ENCODE measurements at regions not wholly inside any gene's neighbourhood (a gene's known extent, or its start where the extent isn't known, plus 50 kb on each side); places are given as distances from the start of the nearest gene placed in this dataset.

DNA sequence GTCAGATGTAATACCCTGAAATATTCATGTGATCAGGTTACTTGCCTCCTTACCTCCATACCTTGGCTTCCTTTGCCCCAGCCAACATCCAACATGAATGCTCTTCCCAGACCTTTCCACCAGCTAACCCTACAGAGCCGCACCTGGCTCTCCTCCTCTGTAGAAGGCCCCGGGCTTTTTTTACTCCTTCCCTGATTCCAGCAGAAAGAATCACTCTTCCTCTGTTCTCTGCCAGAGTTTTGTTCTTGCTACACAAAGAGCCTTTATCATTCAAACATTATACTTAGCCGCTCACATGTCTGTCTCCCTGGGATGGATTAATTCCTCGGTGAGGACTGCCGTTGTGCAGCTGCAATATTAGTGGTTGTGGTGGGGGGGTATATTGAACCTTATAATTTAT, 116.8 kb upstream of the GRAMD1B start:
- H3K27me3 ChIP-seq = peaks cover 0 to 38% (median 0%) of the 10 kb centered on the region in 4 donors
- intact Hi-C loops (cut with DNase I) = no loop called here
- WGBS = 79% methylated on average over 5 of the region's 5 CpGs
- no peak for TF ChIP-seq EP300 (IDR thresholded peaks at IDR 0.05)
- TF ChIP-seq POLR2AphosphoS5 (IDR thresholded peaks at IDR 0.05) = no peak
- TF ChIP-seq, protein P1, sequence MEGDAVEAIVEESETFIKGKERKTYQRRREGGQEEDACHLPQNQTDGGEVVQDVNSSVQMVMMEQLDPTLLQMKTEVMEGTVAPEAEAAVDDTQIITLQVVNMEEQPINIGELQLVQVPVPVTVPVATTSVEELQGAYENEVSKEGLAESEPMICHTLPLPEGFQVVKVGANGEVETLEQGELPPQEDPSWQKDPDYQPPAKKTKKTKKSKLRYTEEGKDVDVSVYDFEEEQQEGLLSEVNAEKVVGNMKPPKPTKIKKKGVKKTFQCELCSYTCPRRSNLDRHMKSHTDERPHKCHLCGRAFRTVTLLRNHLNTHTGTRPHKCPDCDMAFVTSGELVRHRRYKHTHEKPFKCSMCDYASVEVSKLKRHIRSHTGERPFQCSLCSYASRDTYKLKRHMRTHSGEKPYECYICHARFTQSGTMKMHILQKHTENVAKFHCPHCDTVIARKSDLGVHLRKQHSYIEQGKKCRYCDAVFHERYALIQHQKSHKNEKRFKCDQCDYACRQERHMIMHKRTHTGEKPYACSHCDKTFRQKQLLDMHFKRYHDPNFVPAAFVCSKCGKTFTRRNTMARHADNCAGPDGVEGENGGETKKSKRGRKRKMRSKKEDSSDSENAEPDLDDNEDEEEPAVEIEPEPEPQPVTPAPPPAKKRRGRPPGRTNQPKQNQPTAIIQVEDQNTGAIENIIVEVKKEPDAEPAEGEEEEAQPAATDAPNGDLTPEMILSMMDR (IDR thresholded peaks at IDR 0.05) = no peak
- no peak for TF ChIP-seq POLR2A (IDR thresholded peaks at IDR 0.05; ENCODE audit: low read depth)
- no peaks in the 10 kb centered on the region for H3K9me3 ChIP-seq
- DNase-seq (ENCODE audit: extremely low spot score) = no peak
- no peak overlapping the region for H3K4me3 ChIP-seq
- H3K36me3 ChIP-seq = no peaks in the 10 kb centered on the region
- peaks cover under 1 to 11% (median 3%) of the 10 kb centered on the region in 4 donors for H3K4me1 ChIP-seq
- no peak overlapping the region for H3K27ac ChIP-seq (replicated peaks in 1 of 4)

DNA sequence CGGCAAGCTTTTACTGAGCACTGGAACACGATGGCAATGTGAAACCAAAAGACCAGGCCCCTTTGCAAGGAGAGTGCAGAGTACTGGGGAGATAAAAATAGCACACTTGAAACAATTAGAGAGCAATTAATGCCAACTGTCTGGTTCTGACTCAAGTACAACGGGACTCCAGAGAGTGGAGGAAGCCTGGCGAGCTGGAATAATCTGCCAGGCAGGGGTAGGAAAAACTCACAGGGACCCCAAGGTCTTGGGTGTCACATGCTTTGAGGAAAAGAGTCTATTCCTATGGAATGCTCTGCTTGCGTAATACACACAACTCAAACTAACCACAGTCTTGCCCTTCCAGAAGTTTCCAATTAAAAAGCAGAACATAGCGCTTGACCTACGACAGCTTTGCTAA, 113.0 kb upstream of the CLMP start:
- intact Hi-C loops (cut with DNase I) = no loop called here
- Histone ChIP-seq H3K27me3 (peaks cover 0 to 7% (median 0%) of the 10 kb centered on the region in 4 donors), H3K4me1 (peaks cover 0 to 14% (median 8%) of the 10 kb centered on the region in 4 donors), H3K36me3 (no peaks in the 10 kb centered on the region), H3K27ac (replicated peaks in 1 of 4) (no peak overlapping the region), H3K4me3 (no peak overlapping the region), H3K9me3 (no peaks in the 10 kb centered on the region)
- WGBS = 46% methylated on average over 7 of the region's 7 CpGs
- no peak for TF ChIP-seq EP300 (IDR thresholded peaks at IDR 0.05)
- TF ChIP-seq POLR2A (IDR thresholded peaks at IDR 0.05; ENCODE audit: low read depth) = no peak
- TF ChIP-seq POLR2AphosphoS5 (IDR thresholded peaks at IDR 0.05) = no peak
- TF ChIP-seq, protein P1 (IDR thresholded peaks at IDR 0.05) = no peak
- DNase-seq (ENCODE audit: extremely low spot score) = no peak

DNA sequence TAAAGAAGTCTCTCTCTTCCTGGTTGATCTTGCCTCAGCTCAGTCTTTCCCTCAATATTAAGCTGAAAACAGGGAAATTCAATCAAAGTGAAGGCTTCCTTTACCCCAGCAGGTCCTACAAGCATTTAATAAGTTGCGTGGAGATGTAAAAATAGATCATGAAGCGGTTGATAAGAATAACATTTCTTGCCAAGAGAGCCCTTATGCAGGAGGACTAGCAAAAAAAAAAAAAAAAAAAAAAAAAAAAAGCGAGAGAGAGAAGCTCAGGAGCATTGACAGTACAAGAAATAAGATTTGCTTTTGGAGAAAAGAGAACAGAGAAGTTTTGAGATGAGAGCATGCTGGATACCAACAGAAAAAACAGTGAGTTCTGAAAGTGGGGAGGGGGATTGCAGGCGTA, 112.2 kb upstream of the CLMP start:
- DNase-seq (ENCODE audit: extremely low spot score) = no peak
- WGBS = 86% methylated on average over 4 of the region's 4 CpGs
- intact Hi-C loops (cut with DNase I) = no loop called here
- TF ChIP-seq POLR2A (IDR thresholded peaks at IDR 0.05; ENCODE audit: low read depth) (no peak), POLR2AphosphoS5 (IDR thresholded peaks at IDR 0.05) (no peak), EP300 (IDR thresholded peaks at IDR 0.05) (no peak)
- TF ChIP-seq, protein P1 (IDR thresholded peaks at IDR 0.05) = no peak
- no peaks in the 10 kb centered on the region for H3K9me3 ChIP-seq
- no peak overlapping the region for H3K27ac ChIP-seq (replicated peaks in 1 of 4)
- no peak overlapping the region for H3K4me3 ChIP-seq
- peaks cover 0 to 10% (median 0%) of the 10 kb centered on the region in 4 donors for H3K27me3 ChIP-seq
- no peaks in the 10 kb centered on the region for H3K36me3 ChIP-seq
- H3K4me1 ChIP-seq = peaks cover 2 to 15% (median 10%) of the 10 kb centered on the region in 4 donors

DNA sequence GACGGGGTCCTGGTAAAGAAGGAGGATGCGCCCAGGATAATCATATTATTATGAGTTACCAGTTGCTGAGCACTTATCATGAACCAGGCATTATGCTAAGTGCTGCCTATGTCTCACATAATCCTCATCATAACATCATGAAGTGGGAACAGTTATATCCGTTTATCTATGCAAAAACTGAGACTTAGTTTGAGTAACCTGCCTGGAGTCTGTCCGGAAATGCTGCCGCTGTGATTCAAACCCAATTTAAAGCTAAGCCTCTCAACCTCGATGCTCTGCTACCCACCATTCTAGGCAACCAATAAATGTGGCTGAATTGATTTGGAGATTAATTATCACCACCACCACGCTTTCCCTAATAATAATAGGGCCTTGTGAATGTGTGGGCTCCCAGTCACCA, 111.5 kb upstream of the CLMP start:
- H3K9me3 ChIP-seq = no peaks in the 10 kb centered on the region
- no peak overlapping the region for H3K27ac ChIP-seq (replicated peaks in 1 of 4)
- no peak overlapping the region for H3K4me3 ChIP-seq
- intact Hi-C loops (cut with DNase I) = no loop called here
- H3K4me1 ChIP-seq = peaks cover 8 to 22% (median 17%) of the 10 kb centered on the region in 4 donors
- no peaks in the 10 kb centered on the region for H3K36me3 ChIP-seq
- TF ChIP-seq, protein P1 (IDR thresholded peaks at IDR 0.05) = no peak
- TF ChIP-seq EP300 (IDR thresholded peaks at IDR 0.05) (no peak), POLR2A (IDR thresholded peaks at IDR 0.05; ENCODE audit: low read depth) (no peak), POLR2AphosphoS5 (IDR thresholded peaks at IDR 0.05) (no peak)
- DNase-seq (ENCODE audit: extremely low spot score) = no peak
- 96% methylated on average over 7 of the region's 7 CpGs for WGBS
- peaks cover 0 to 5% (median 0%) of the 10 kb centered on the region in 4 donors for H3K27me3 ChIP-seq

Data from esophagus muscularis mucosa (tissue), 4 donors.